SKM-1 (cell line): ENCODE measurements at regions not wholly inside any gene's neighbourhood (a gene's known extent, or its start where the extent isn't known, plus 50 kb on each side); places are given as distances from the start of the nearest gene placed in this dataset.
A peak's percentile ranks its signal among the peaks of the same experiment; 100 is the strongest.

Experiments
- DNase-seq: peaks from one replicate; lab custom pipeline; 2025; ENCODE audit not compliant: unreplicated experiment; lab: John Stamatoyannopoulos, UW

DNA sequence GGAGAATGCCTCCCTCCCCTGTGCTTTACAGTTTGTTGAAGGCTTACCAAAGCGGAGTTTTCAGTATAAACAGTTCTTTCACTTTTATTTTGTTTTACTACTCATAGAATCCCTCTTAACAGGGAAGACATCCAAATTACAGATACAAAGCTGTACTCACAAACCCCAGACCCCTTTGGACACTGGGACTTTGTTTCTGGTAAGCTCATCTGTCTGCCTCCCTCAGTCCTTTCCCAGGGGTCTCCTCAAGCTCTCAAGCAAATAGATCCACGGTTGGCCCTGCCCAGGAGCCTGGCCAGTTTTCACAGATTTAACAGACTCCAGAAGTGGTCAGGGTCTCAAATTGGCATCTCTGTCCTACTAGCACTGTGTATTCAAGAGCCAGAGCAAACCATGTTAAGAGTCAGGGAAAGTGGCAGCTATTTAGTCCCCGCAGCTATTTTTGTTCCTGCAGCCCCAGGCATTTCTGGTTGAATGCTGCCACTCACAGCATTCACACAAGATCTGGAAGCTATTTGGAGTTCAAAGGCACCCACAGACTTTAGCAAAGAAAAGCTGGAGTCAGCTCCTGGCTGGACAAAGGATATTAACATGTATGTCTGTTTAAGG, 54.2 kb downstream of the TMEM100 start:
- DNase-seq = no peak

GRCh38 chr17:55666806-55667205, 55.9 kb downstream of the TMEM100 start:
- no peak for DNase-seq

DNA sequence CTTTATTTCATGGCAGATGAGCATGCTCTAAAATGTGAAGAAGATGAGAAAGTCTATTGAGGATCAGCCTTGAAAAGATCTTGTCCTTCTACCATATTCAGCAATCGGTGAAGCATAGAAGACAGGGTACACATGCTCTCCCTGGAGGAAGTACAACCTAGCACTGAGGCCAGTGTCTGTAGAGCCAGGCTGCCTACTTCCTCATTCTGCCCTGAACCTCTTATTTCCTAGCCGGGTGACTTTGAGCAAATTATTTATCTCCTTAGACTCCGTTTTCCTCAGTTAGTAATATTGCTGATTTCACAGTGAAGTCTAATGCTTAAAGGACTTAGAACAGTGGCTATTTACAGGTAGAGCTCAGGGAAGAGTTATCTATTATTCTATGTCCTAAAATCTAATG, 58.4 kb downstream of the TMEM100 start:
- peak; percentile 89 for DNase-seq

DNA sequence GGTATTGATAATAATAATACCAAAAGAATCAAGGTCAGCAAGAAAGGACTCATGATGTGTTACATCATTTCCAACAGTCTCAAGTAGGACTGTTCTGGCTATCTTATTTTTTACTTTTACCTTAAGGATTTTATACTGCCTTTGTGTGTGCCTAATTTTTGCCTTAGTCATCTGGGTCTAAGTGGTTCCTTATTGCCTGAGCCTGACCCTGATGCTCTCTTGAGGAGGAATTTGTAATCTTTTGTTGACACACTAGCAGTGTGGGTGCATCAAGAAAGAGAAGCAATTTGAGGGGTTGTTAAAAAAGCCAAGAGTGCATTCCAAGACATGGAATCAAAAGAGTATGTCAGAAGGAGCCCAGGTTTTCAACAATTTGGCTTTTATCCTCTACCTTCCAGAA, 59.3 kb downstream of the TMEM100 start:
- DNase-seq = no peak

GRCh38 chr17:55661963-55662834, 60.5 kb downstream of the TMEM100 start:
- no peak for DNase-seq

- DNase-seq = no peak
These were observed 61.4 kb downstream of the TMEM100 start for GRCh38 chr17:55661256-55661758.

DNA sequence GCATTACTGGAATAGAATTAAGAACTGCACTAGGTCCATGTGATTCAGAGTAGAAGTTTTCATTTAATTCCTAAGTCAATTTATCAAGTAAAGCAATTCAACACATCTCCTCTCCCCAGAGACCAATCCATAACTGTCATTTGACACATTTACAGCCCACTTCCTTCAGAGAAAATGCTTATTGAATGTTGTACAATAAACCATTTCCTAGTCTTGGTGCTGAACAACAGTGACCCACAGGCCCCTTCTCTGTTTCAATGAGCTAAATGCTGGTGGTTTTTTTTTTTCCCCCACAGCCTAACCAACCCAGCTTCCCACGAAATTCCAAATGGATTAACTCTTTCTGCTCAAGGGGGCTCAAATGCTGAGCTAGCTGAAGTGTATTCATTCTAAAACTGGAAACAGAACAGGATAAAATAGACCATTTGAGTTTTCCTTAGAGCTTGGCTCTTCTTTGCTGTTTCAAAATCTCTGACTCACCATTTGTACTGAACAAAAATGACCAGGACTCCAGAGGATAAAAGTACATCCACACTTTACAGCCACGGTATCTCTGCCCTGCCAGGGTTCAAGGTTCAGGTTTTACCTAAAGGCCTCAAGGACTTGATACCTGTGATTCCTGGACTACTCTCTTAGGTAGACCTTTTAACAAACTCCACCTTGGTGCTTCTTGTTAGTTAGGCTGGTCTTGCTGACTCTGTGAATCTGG, 62.3 kb downstream of the TMEM100 start:
- no peak for DNase-seq

DNA sequence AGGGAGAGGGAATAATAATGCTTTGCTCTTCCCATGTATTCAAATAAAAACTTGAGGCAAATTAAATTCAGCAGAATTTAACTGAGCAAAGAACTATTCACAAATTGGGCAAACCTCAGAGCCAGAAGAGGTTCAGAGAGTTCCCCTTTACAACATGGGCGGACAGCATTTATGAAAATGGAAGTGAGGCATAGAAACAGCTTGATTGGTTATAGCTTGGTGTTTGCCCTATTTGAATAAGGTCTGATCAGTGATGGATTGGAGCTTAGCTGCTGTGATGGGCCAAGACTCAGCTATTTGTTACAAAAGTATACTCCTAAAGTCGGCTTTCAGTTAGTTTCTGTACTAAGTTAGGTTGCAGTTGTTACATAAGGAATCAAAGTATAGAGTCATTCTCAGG, 63.0 kb downstream of the TMEM100 start:
- DNase-seq = no peak

GRCh38 chr17:55655777-55656176, 66.9 kb downstream of the TMEM100 start:
- DNase-seq = no peak

GRCh38 chr17:55654821-55655220, 67.8 kb downstream of the TMEM100 start:
- DNase-seq = no peak

GRCh38 chr17:55654022-55654421, 68.6 kb downstream of the TMEM100 start:
- DNase-seq = no peak

- DNase-seq = no peak
These were observed 69.8 kb downstream of the TMEM100 start for GRCh38 chr17:55652825-55653224.

- DNase-seq = no peak
These were observed 70.4 kb downstream of the TMEM100 start for GRCh38 chr17:55652114-55652823.

DNA sequence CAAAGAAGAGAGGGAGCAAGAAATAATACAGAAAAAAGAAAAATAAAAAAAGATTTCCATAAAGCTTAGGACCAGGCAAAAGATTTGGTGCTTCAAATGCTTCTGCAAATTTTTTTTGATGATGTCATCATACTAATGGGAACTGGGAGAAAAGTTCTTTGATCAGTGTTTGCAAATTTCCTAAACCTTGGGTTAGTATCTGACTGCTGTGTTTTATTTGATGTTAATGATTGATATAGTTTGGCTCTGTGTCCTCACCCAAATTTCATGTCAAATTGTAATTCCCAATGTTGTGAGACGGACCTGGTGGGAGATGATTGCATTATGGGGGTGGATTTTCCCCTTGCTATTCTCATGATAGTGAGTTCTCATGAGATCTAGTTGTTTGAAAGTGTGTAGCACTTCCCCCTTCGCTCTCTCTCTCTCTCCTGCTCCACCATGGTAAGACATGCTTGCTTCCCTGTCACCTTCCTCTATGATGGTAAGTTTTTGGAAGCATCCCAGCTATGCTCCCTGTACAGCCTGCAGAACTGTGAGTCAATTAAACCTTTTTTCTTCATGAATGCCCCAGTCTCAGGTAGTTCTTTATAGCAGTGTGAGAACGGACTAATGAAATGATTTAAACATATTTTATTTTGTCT, 72.6 kb downstream of the TMEM100 start:
- DNase-seq = no peak

DNA sequence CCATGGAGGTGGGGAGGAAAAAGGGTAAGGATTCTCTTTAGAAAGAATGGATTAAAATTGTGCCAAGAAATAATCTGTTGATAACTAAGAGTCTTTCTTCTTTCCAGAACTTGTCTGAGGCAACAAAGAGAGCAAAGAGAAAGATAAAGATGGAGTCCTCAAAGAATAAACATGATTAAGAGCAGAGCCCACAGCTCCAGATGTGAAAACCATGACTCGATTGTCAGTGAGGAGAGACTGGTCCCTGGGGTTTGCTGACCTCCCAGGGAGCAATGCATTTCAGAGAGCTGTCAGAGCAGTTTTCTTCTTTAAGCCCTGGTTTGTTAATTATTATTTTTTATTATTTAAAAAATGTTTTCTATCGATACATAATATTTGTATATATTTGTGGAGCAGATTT, 74.6 kb downstream of the TMEM100 start:
- no peak for DNase-seq

GRCh38 chr17:55645361-55645760, 77.3 kb downstream of the TMEM100 start:
- DNase-seq = no peak

- no peak for DNase-seq
These were observed 78.3 kb downstream of the TMEM100 start for GRCh38 chr17:55644346-55644745.

DNA sequence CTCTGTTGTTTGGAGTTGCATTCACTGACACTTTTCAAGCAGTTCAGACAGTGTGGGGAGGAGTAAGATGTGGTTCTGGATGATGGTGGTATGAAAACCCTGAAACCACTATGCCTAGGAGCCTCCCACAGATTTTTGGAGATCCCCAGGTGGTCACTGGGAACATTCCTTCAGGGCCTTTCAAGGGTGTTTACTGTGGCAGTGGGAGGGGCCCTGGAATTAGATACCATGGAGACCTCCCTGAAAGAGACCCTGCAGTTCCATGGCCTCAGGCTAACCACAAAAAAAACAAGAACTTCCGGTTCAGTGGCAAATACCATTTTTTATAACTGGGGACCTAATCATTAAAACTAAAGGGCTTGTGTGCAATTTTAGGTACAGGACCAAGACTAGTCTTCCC, 79.9 kb downstream of the TMEM100 start:
- DNase-seq = no peak

- DNase-seq = peak; percentile 21
These were observed 81.0 kb downstream of the TMEM100 start for GRCh38 chr17:55641676-55642081.

DNA sequence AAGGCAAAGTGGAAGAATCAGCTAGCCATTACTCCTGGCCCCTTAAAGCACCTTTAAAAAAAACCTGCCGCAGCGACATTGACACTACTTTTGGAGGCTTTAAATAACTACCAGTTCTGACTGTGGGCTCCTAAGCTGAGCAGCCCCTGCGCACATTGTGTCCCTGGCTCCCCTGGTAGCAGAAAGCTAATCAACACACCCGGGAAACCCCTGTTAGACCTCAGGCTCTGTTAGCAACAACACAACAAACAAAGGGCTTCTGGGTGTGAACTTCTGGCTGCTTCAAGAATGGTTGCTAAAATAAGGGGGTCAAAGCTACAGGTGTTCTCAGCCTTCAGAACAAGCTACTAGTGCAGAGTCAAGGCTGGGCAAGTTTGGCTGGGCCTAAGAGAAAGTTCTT, 83.6 kb downstream of the TMEM100 start:
- no peak for DNase-seq
